ENCODE measurements at regions not wholly inside any gene's neighbourhood (a gene's known extent, or its start where the extent isn't known, plus 50 kb on each side); places are given as distances from the start of the nearest gene placed in this dataset.
"Not testable (repeated sequence)": the region's sequence is repeated elsewhere in the genome, so short reads cannot be mapped to it uniquely, and the experiment has no call there.

DNA sequence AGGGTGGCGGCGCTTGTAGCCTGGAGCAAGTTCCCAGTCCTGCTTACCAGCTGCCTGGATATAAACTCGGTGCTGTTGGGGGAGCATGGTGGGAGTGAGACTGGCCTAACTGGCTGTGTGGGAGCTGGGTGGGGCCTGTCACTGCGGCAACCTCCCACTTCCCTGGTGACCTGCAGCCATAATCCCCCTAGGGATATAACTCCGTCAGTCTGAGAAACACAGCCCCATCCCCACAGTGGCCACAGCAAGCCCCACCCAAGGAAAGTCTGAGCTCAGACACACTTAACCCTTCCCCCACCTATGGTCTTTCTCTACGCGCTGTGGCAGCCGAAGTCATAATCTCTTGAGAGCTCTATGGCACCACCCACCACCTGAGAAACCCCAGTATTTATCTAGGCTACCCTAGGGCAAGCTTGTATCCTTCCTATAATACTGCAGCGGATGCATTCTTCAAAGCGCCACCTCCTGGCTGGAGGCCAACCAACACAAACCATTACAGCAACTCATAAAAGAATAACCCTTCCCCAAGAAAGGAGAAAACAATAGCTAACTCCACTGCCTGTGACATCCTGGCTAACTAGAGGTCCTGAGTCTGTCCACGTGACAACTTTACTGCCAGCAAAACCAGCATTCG, 57.4 kb downstream of the ZNF648 start:
- DNase-seq = no peak

- DNase-seq = no peak
Measured at GRCh38 chr1:182003025-182003725, 58.3 kb downstream of the ZNF648 start.

DNA sequence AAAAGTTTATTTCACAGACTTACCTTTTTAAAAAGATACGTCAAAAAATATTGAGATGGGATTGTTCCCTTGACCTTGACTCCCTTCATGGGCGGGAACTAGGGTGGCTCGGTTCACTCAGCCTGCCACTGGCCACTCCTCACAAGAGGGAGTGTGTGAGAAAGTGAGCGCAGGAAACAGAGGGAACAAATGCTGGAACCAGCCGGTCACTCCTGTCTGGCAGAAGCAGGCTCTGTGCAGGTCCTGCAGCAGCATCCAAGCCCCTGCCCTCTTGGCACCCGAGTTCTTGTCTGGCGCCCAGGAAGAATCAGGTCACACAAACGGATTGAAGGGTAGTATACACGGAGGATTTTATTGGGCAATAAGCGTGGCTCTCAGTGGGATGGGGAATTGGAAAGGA, 58.9 kb downstream of the ZNF648 start:
- DNase-seq = no peak

- DNase-seq = no peak
Measured at GRCh38 chr1:181998858-181999257, 62.7 kb downstream of the ZNF648 start.

DNA sequence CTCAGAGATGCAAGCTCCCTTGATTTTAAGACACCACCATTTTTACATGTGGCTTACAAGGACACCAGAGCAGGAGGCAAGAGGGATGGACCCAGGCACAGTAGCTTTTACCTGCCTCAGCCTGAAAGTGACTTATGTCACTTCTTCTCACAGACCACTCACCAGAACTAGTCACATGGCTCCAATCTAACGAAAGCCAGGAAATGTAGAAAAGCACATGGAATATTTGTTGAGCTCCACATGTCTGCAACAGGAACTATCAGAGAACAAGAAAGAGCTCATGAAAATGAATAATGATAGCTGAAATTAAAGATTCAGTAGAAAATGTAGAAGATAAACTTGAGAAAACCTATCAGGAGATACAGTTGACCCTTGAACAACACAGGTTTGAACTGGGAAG, 69.4 kb downstream of the ZNF648 start:
- DNase-seq = no peak

DNA sequence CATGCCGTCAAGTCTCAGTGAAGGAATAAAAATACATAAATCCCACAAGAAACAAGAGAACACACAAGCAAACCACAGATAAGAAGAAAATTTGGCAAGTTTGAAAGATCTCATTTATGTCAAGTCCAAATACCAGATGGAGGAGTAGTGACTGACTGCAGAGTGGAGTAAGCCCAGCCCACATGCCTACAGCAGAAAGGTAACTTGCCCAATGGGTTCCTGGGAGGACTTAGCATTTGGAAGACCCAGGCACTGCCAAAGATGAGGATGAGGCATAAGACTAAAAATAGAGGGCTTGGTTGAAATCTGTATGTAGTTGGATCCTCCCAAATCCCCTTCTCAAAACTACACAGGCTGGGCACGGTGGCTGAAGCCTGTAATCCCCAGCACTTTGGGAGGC, 70.8 kb downstream of the ZNF648 start:
- no peak for DNase-seq

DNA sequence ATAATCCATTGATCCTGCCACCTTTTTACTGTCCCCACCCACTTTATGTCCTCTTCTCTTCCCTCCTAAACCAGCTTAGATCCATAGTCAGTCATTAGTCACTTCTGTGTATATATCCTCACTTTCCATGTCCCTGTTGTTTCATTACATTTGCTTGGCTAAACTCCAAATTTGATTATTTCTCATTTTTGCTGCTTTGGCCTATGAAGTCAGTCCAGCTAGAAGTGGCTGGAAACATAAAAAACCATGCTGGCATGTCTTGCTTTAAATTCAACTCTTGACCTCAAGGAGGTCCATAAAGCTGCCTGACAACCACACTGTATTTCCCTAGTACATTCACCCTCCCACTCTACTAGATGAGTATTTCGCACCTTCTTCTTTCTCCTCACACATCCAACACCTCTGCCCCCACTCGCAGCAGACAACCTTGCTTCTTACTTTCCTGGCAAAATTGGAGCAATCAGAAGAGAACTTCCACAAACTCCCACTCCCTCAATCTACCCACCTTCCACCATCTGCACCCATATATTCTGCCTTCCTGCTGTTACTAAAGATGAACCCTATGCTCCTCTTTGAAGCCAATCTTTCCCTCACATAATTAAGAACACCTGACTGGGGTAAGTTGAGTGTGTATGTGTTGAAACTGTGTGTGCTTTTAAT, 72.1 kb downstream of the ZNF648 start:
- no peak for DNase-seq

DNA sequence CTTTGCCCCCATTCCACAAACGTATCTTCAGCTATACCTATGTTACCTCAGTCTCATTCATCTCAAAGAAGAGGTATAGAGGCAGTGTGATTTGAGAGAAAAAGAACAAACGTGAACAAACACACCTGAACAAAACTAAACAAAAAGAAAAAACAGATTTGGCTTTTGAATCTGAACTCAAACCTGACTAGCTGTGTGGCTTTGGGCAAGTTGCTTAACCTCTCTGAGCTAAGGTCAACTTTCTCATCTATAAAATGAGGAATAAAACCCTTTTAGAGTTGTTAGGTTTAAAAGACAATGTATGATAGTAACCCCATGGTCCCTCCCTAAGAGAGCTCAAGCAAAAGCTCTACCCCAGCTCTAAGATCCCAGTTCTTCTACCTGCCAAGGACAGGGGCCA, 73.5 kb downstream of the ZNF648 start:
- no peak for DNase-seq

DNA sequence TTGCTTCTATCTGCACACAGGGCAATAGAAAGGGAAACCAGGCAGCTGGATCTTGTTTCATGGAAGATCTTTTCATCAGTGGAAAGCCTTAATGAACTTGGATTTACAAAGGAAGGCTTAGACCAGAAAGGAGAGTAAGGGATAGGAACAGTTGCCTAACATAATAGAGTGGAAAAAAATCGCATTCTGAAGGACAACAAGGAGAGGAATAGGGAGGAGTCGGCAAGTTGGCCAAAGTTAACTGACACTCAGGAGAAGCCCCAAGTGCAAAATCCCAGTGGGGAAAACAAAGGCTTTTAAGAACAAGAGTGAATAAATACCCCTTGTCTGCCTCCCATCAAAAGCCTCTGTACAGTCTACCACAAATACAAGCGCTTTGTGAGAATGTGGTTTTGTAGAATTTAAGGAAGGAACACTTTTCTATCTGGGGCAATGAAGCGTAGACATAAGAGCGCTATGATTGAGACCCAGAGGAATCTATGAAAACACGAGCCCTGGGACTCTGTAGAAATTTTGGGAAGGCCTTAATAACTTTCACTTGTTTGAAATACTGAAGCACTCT, 74.1 kb downstream of the ZNF648 start:
- DNase-seq = no peak

DNA sequence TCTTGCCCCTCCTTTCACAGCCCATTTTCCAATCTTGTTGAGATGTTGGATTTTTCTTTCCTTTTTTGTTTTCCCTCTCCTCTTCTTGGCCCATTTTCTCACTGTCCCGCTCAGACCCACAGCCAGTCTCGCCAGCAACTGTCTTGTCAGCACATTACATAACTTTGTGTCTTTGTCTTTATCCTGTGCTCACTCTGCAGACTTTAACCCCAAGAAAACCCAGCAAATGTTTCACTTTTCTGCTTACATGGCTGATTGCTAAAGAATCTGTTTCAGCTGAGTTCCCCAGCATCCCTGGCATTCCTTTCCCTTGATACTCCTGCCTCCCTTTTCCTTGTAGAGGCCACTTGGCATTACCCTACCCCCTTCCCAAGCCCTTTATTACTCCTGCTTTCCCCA, 74.6 kb downstream of the ZNF648 start:
- DNase-seq = no peak

DNA sequence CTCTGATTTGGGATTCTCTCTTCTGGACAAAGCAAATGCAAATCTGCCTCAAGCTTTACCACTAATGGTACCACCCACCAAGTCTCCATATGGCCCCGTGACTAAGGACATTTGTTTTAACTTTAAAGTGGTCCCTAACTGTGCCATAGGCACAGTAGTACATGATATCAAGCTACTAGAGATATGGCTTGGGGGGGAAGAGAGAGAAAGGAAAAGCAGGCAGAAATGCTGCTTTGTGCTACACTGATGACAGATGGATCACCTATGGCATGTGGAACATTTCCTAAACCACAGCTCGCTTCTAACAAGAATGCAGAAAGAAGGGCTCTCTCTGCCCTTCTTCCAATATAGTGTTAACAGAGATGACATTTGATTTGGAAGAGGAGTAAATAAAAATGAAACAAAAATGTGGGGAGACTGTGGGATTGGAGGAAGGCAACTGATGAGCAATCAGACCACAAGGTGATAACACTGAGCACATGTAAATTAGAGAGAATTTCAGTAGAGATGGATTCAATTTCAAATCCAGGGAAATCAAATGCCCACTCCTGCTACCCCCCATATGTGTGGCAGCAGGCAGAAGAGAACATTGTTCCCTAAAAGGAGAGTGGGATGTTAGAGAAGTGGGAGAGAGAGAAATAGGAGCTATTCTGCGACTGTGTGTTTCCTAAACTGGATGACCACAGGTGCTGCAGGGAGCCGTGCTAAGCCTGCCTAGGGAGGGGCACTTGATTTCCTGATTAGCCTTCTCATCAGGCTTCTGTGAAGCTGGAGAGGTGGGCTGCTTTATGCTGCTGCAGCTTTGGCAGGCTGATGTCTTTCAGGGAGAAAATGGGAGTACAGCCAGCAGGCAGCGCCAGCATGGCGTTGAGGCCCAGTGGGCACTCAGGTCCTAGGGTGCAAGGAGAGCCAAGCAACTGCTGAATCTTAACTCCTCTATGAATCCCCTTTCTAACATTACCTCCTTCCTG, 75.3 kb downstream of the ZNF648 start:
- DNase-seq = no peak

DNA sequence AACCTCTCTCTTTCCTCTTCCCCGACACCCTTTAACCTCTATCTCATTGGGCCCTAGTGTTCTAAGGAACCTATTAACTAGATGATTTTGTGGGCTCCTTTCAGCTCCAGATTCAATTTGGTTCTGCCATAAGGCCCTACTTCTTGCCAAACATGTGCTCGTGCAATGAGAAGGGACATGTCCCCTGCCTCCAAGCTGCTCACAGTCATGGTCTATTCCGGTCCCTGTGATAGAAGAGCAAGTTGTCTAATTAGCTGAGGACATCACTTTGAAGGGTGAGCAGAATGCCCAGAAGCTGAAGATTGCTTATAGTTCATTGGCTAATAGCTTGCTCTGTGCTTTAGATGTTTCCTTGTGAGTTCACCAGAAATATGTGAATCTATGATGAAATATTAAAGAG, 76.2 kb downstream of the ZNF648 start:
- DNase-seq = no peak

GRCh38 chr1:181984006-181984405, 77.5 kb downstream of the ZNF648 start:
- DNase-seq = no peak

- no peak for DNase-seq
Measured at GRCh38 chr1:181981821-181982220, 79.7 kb downstream of the ZNF648 start.

DNA sequence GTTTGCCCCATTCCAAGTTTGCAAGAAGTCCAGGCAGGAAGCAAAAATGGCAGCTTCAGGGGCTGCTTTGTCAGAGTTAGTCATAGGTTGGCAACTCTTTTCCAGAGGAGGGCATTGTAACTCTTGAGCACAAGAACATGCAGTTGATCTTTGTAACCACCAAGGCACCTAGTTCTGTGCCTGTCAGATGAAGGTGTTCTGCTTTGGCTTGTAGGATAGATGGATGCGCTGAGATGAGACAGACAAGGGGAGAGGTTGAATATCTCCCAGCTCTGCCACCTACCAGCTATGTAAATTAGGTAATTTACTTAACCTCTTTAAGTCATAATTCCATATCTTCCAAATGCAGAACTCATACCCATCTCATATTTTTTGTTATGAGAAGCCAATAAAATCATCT, 89.3 kb downstream of the ZNF648 start:
- DNase-seq = no peak

GRCh38 chr1:181971424-181971823, 90.1 kb downstream of the ZNF648 start:
- DNase-seq = no peak

GRCh38 chr1:181969902-181970301, 91.6 kb downstream of the ZNF648 start:
- DNase-seq = no peak

GRCh38 chr1:181954696-181955095, 106.8 kb downstream of the ZNF648 start:
- DNase-seq = not testable (repeated sequence)

DNA sequence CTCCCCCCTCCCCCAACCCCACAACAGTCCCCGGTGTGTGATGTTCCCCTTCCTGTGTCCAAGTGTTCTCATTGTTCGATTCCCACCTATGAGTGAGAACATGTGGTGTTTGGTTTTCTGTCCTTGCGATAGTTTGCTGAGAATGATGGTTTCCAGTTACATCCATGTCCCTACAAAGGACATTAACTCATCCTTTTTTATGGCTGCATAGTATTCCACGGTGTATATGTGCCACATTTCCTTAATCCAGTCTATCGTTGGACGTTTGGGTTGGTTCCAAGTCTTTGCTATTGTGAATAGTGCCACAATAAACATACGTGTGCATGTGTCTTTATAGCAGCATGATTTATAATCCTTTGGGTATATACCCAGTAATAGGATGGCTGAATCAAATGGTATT, 107.3 kb downstream of the ZNF648 start:
- DNase-seq = not testable (repeated sequence)

DNA sequence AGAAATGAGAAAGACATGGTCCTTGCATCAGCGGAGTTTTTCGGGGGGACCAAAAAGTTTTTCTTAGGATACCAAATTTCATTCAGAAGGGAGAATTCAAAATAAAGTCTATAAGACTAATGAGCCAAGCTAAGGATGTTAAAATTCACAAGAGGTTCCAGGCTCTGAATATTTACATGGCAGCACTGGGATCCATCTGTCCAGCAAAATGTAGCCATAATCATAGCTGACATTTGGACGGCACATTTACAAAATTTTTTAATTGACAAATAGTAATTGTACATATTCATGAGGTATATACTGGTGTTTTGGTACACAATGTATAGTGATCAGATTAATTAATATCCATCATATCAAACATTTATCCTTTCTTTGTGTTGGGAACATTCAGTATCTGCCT, 107.9 kb downstream of the ZNF648 start:
- no peak for DNase-seq

- no peak for DNase-seq
Measured at GRCh38 chr1:181951213-181951612, 110.3 kb downstream of the ZNF648 start.

DNA sequence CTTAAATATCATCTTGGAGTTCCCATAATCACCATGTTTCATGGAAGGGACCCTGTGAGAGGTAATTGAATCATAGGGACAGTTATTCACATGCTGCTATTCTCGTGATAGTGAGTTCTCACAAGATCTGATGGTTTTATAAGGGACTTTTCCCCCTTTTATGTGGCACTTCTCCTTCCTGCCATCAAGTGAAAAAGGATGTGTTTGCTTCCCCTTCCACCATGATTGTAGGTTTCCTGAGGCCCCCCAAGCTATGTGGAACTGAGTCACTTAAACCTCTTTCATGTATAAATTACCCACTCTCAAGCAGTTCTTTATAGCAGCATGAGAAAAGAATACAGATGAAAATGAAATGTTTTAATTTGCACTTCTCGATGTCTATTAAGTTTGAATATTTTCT, 112.0 kb downstream of the ZNF648 start:
- no peak for DNase-seq

DNA sequence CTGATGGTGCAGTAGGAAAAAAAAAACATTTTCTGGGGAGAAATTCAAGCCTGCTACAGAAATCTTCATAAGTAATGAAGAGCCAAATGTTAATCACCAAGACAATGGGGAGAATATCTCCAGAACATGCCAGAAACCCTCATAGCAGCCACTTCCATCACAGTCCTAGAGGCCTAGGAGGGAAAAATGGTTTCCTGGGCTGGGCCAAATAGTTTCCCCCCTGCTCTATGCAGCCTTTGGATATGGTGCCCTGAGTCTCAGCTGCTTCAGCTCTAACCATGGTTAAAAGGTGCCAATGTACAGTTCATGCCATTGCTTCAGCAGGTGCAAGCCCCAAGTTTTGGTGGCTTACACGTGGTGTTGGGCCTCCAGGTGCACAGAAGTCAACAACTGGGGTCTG, 113.1 kb downstream of the ZNF648 start:
- no peak for DNase-seq
